PC-3 (cell line): ENCODE measurements at regions not wholly inside any gene's neighbourhood (a gene's known extent, or its start where the extent isn't known, plus 50 kb on each side); places are given as distances from the start of the nearest gene placed in this dataset.
A peak's percentile ranks its signal among the peaks of the same experiment; 100 is the strongest.

Source experiments
- ATAC-seq: fragments of 200-7000 bp; cut with Tn5 transposase; 2 replicates; pipeline ENCODE4 v1.9.1; 2020; ENCODE audit warnings: mild to moderate bottlenecking, moderate library complexity
- BruUV-seq: library from RNA; stranded (reverse); fragments of 400-500 nt; replicated peaks from 2 replicates; lab custom pipeline; 2021; lab: Mats Ljungman, UMichigan
- CTCF ChIA-PET: fragments of 300-600 bp; sonication (Branson Sonifier 250); formaldehyde crosslinking; loops from one replicate; lab custom pipeline; 2022; ENCODE audit warnings: antibody characterized with exemption; lab: Charles Lee
- POLR2A ChIA-PET: fragments of 300-600 bp; sonication (Branson Sonifier 250); formaldehyde crosslinking; loops from one replicate; lab custom pipeline; 2022; ENCODE audit warnings: antibody characterized with exemption; ENCODE audit not compliant: unreplicated experiment; lab: Charles Lee
- DNase-seq: peaks from one replicate; pipeline ENCODE4 v3.0.0-alpha.2; 2015
- H2AFZ ChIP-seq: fragments of 300-600 bp; sonication (generic); 2 replicates; pipeline ENCODE4 v1.6.0; 2016; ENCODE audit warnings: antibody characterized with exemption, low read length
- H3F3A ChIP-seq: fragments of 300-600 bp; sonication (generic); one replicate; pipeline ENCODE4 v1.6.0; 2017; ENCODE audit warnings: antibody characterized with exemption, low read length, control low read depth, mild to moderate bottlenecking; ENCODE audit not compliant: unreplicated experiment
- H3K27ac ChIP-seq: fragments of 300-600 bp; sonication (generic); 2 replicates; pipeline ENCODE4 v1.5.1; 2016; ENCODE audit warnings: mild to moderate bottlenecking, low read length
- H3K27me3 ChIP-seq: fragments of 300-600 bp; sonication (generic); 2 replicates; pipeline ENCODE4 v1.6.1; 2016; ENCODE audit warnings: low read length, mixed read lengths
- H3K36me3 ChIP-seq: fragments of 300-600 bp; sonication (generic); 2 replicates; pipeline ENCODE4 v1.6.1; 2016; ENCODE audit warnings: low read depth, mixed run types, low read length, mixed read lengths
- H3K4me1 ChIP-seq: fragments of 300-600 bp; sonication (generic); 2 replicates; pipeline ENCODE4 v1.5.1; 2016; ENCODE audit warnings: low read length; ENCODE audit not compliant: insufficient read depth
- H3K4me2 ChIP-seq: fragments of 300-600 bp; sonication (generic); 2 replicates; pipeline ENCODE4 v1.6.0; 2016; ENCODE audit warnings: low read length
- H3K4me3 ChIP-seq: fragments of 300-600 bp; sonication (generic); 2 replicates; pipeline ENCODE4 v1.5.1; 2016; ENCODE audit warnings: mild to moderate bottlenecking, low read length, mixed read lengths
- H3K79me2 ChIP-seq: fragments of 300-600 bp; sonication (generic); 2 replicates; pipeline ENCODE4 v1.6.1; 2017; ENCODE audit warnings: low read length, mixed read lengths
- H3K9ac ChIP-seq: fragments of 300-600 bp; sonication (generic); 2 replicates; pipeline ENCODE4 v1.6.0; 2016; ENCODE audit warnings: mild to moderate bottlenecking, low read length
- H3K9me2 ChIP-seq: fragments of 300-600 bp; sonication (generic); replicated peaks from 2 replicates; pipeline ENCODE4 v1.6.1; 2016; ENCODE audit warnings: mixed run types, low read length, mixed read lengths
- H3K9me3 ChIP-seq: fragments of 300-600 bp; sonication (generic); 2 replicates; pipeline ENCODE4 v1.6.1; 2016; ENCODE audit warnings: low read length, mixed read lengths
- H4K20me1 ChIP-seq: fragments of 300-600 bp; sonication (generic); 2 replicates; pipeline ENCODE4 v1.6.1; 2016; ENCODE audit warnings: low read length, mixed read lengths
- EZH2 ChIP-seq: fragments of 300-600 bp; sonication (generic); IDR thresholded peaks from one replicate; pipeline ENCODE4 v1.6.1; 2017; ENCODE audit warnings: antibody characterized with exemption, mild to moderate bottlenecking, low read length; ENCODE audit not compliant: unreplicated experiment
- EZH2phosphoT487 ChIP-seq: fragments of 300-600 bp; sonication (generic); IDR thresholded peaks from 2 replicates; pipeline ENCODE4 v1.6.1; 2018; ENCODE audit warnings: mild to moderate bottlenecking, antibody characterized with exemption, low read length, borderline replicate concordance
- intact Hi-C: fragments of 100-400 bp; cut with micrococcal nuclease; formaldehyde crosslinking; loops from 2 replicates; pipeline ENCODE4 v1.9.0; 2023
- TF ChIP-seq, protein P1 (sequence below): fragments of 300-600 bp; sonication (generic); conservative IDR thresholded peaks from 2 replicates; pipeline ENCODE4 v1.5.1; 2017; ENCODE audit warnings: antibody characterized with exemption, low read depth, mild to moderate bottlenecking, low read length

DNA sequence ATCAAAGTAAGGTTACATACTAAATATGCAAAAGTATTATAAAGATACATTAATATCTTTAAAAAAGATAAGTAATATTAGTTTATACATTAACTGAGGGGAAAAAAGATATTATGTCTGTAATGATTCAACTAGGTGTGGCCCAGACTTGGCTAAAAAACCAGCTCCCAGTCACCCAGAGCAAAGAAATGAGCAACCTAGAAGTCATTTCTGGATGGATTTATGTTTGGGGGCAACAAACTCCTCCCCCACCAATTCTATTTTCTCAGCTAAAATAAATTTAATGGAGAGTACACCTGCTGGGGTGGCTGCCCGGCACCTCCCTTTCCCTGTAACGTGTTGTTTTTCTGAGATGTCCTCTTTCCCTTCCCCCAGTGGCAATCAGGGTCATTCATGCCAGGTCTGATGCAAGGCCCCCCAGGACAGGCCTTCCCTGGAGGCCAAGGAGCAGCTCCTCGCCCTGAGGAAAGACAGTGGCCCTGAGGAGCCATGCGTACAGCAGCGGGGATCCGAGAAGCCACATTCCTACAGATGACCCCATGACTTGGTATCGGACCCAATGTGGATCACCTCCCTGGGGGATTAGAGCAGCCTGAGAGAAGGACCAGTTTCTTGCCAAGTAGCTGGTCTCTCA is 78.6 kb upstream of the DOCK9 start:
- POLR2A ChIA-PET, result no interaction called here
- peak overlapping the region; percentile 80 for H3K4me2 ChIP-seq
- TF ChIP-seq, protein P1, sequence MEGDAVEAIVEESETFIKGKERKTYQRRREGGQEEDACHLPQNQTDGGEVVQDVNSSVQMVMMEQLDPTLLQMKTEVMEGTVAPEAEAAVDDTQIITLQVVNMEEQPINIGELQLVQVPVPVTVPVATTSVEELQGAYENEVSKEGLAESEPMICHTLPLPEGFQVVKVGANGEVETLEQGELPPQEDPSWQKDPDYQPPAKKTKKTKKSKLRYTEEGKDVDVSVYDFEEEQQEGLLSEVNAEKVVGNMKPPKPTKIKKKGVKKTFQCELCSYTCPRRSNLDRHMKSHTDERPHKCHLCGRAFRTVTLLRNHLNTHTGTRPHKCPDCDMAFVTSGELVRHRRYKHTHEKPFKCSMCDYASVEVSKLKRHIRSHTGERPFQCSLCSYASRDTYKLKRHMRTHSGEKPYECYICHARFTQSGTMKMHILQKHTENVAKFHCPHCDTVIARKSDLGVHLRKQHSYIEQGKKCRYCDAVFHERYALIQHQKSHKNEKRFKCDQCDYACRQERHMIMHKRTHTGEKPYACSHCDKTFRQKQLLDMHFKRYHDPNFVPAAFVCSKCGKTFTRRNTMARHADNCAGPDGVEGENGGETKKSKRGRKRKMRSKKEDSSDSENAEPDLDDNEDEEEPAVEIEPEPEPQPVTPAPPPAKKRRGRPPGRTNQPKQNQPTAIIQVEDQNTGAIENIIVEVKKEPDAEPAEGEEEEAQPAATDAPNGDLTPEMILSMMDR, result no peak
- TF ChIP-seq EZH2phosphoT487, result no peak
- TF ChIP-seq EZH2, result no peak
- peak overlapping the region; percentile 56 for H3K4me3 ChIP-seq
- peaks cover 77% of the 10 kb centered on the region for H3K79me2 ChIP-seq
- peak; percentile 70 for DNase-seq
- H3K9me2 ChIP-seq, result no peaks in the 10 kb centered on the region
- CTCF ChIA-PET, result no interaction called here
- peak; percentile 81 for ATAC-seq
- peaks cover 34% of the 10 kb centered on the region for H3K4me1 ChIP-seq
- H3K27ac ChIP-seq, result peak overlapping the region; percentile 84
- no peaks in the 10 kb centered on the region for H3K36me3 ChIP-seq
- no peaks in the 10 kb centered on the region for H3K9me3 ChIP-seq
- H4K20me1 ChIP-seq, result no peaks in the 10 kb centered on the region
- H2AFZ ChIP-seq, result 0 out of 2 replicates have a peak overlapping the region, but pooled peaks have one; percentile 36
- intact Hi-C loops, result no loop called here
- H3F3A ChIP-seq, result no peaks in the 10 kb centered on the region
- H3K9ac ChIP-seq, result peak overlapping the region; percentile 29
- no TSS peak for BruUV-seq
- no peaks in the 10 kb centered on the region for H3K27me3 ChIP-seq

DNA sequence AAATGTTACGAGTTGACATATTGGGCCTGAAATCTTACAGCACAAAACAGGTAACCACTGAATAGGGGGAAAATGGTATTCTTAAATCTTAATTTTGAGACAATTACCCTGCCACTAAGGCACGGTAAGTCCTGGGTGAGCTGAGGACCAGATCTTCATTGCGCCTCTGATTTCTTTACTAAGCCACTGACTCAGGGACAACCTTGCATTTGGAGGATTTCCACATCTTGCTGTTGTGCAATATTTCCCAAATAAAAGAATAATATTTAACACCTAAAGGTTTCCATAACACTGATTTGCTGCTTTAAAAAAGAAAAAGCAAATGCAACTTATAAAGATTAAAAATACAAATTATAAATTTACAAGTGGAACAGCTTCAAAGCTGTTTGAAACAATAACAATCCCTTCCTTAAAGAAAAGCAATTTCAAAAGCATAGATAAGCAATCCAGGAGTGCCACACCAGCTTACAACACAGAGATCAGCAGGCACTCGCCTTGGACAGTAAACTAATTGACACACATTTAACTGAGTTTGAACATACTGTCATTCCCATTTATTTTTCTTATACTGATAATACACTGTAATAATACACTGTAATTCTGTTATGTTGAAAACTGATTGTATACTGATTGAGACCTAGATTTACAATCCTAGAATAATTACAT is 79.6 kb upstream of the DOCK9 start:
- Histone ChIP-seq H3K4me2 (peak overlapping the region; percentile 80), H3K36me3 (no peaks in the 10 kb centered on the region), H3K4me3 (no peak overlapping the region), H3K4me1 (peaks cover 37% of the 10 kb centered on the region), H4K20me1 (no peaks in the 10 kb centered on the region), H3K9me2 (no peaks in the 10 kb centered on the region), H3K9me3 (no peaks in the 10 kb centered on the region), H3F3A (no peaks in the 10 kb centered on the region), H3K27ac (peak overlapping the region; percentile 84), H3K27me3 (no peaks in the 10 kb centered on the region), H2AFZ (no peak overlapping the region), H3K9ac (no peak overlapping the region), H3K79me2 (peaks cover 73% of the 10 kb centered on the region)
- ATAC-seq (no peak), DNase-seq (peak; percentile 50)
- TF ChIP-seq EZH2phosphoT487 (no peak), EZH2 (no peak)
- TF ChIP-seq, protein P1, result no peak
- no TSS peak for BruUV-seq
- intact Hi-C loops, result no loop called here
- CTCF ChIA-PET, result no interaction called here
- POLR2A ChIA-PET, result no interaction called here
